ENCODE measurements at regions not wholly inside any gene's neighbourhood (a gene's known extent, or its start where the extent isn't known, plus 50 kb on each side); places are given as distances from the start of the nearest gene placed in this dataset.

GRCh38 chr1:200242110-200243041, 167.5 kb downstream of the ZNF281 start:
- Histone ChIP-seq H3K4me3 (ENCODE audit: insufficient read depth in 1 of 2, low read depth in 1 of 2, low read length in 2 of 2) (peak overlapping the region in 1 of 2 experiments; percentile 57), H3K9me3 (ENCODE audit: control insufficient read depth, low read length) (no peaks in the 10 kb centered on the region), H2BK120ac (ENCODE audit: low read depth, low read length) (peak overlapping the region; percentile 64), H3K4ac (ENCODE audit: low read depth in 1 of 2, low read length in 2 of 2) (peak overlapping the region in 1 of 2 experiments; percentile 87), H2BK5ac (ENCODE audit: low read depth, low read length, poor library complexity, severe bottlenecking) (no peak overlapping the region), H3K4me1 (ENCODE audit: control insufficient read depth, insufficient read depth, low read depth, low read length) (no peaks in the 10 kb centered on the region), H3K14ac (ENCODE audit: low read length in 2 of 2) (no peak overlapping the region), H3K36me3 (ENCODE audit: control insufficient read depth in 1 of 2, insufficient read depth in 2 of 2, low read depth in 1 of 2, low read length in 2 of 2) (no peaks in the 10 kb centered on the region), H2AFZ (ENCODE audit: low read depth, low read length) (no peak overlapping the region), H3K79me1 (replicated peaks; ENCODE audit: low read length, poor library complexity, severe bottlenecking) (no peaks in the 10 kb centered on the region), H3K4me2 (ENCODE audit: low read length, poor library complexity, severe bottlenecking) (peak overlapping the region; percentile 57), H4K91ac (ENCODE audit: low read length) (no peak overlapping the region), H3K18ac (ENCODE audit: low read depth in 1 of 2, low read length in 2 of 2) (peak overlapping the region; percentile 68 to 86), H2BK12ac (ENCODE audit: low read length in 2 of 2) (peak overlapping the region in 1 of 2 experiments; percentile 46), H3K9ac (ENCODE audit: low read length) (peak overlapping the region; percentile 53), H3K27me3 (ENCODE audit: control insufficient read depth in 1 of 2, insufficient read depth in 1 of 2, low read length in 2 of 2) (no peaks in the 10 kb centered on the region), H3K27ac (ENCODE audit: low read length, poor library complexity, severe bottlenecking) (no peak overlapping the region), H2AK5ac (ENCODE audit: low read length, severe bottlenecking) (no peak overlapping the region), H4K8ac (ENCODE audit: low read length) (no peak overlapping the region), H2BK15ac (ENCODE audit: low read depth, poor library complexity, severe bottlenecking) (no peak overlapping the region), H3K23ac (ENCODE audit: low read length in 2 of 2) (no peak overlapping the region)
- 8% methylated on average over 14 of the region's 15 CpGs for WGBS
- peak; percentile 90 for DNase-seq

- Histone ChIP-seq H3K9me3 (ENCODE audit: control insufficient read depth, low read length) (no peaks in the 10 kb centered on the region), H4K91ac (ENCODE audit: low read length) (no peak overlapping the region), H2AK5ac (ENCODE audit: low read length, severe bottlenecking) (no peak overlapping the region), H3K27ac (ENCODE audit: low read length, poor library complexity, severe bottlenecking) (no peak overlapping the region), H3K27me3 (ENCODE audit: control insufficient read depth in 1 of 2, insufficient read depth in 1 of 2, low read length in 2 of 2) (no peaks in the 10 kb centered on the region), H3K9ac (ENCODE audit: low read length) (no peak overlapping the region), H4K8ac (ENCODE audit: low read length) (no peak overlapping the region), H3K36me3 (ENCODE audit: control insufficient read depth in 1 of 2, insufficient read depth in 2 of 2, low read depth in 1 of 2, low read length in 2 of 2) (no peaks in the 10 kb centered on the region), H3K4me3 (ENCODE audit: insufficient read depth in 1 of 2, low read depth in 1 of 2, low read length in 2 of 2) (no peak overlapping the region), H2BK15ac (ENCODE audit: low read depth, poor library complexity, severe bottlenecking) (no peak overlapping the region), H3K18ac (ENCODE audit: low read depth in 1 of 2, low read length in 2 of 2) (peak overlapping the region in 1 of 2 experiments; percentile 14), H2AFZ (ENCODE audit: low read depth, low read length) (no peak overlapping the region), H3K4ac (ENCODE audit: low read depth in 1 of 2, low read length in 2 of 2) (no peak overlapping the region), H3K23ac (ENCODE audit: low read length in 2 of 2) (no peak overlapping the region), H3K79me1 (replicated peaks; ENCODE audit: low read length, poor library complexity, severe bottlenecking) (no peaks in the 10 kb centered on the region), H3K14ac (ENCODE audit: low read length in 2 of 2) (no peak overlapping the region), H2BK5ac (ENCODE audit: low read depth, low read length, poor library complexity, severe bottlenecking) (no peak overlapping the region), H2BK12ac (ENCODE audit: low read length in 2 of 2) (no peak overlapping the region), H2BK120ac (ENCODE audit: low read depth, low read length) (no peak overlapping the region), H3K4me1 (ENCODE audit: control insufficient read depth, insufficient read depth, low read depth, low read length) (no peaks in the 10 kb centered on the region), H3K4me2 (ENCODE audit: low read length, poor library complexity, severe bottlenecking) (no peak overlapping the region)
- WGBS: 0% methylated on average over 9 of the region's 9 CpGs
- DNase-seq: peak; percentile 78
Measured at GRCh38 chr1:200240656-200241055, 169.2 kb downstream of the ZNF281 start.

- Histone ChIP-seq H3K4me3 (ENCODE audit: insufficient read depth in 1 of 2, low read depth in 1 of 2, low read length in 2 of 2) (no peak overlapping the region), H3K79me1 (replicated peaks; ENCODE audit: low read length, poor library complexity, severe bottlenecking) (no peaks in the 10 kb centered on the region), H2BK5ac (ENCODE audit: low read depth, low read length, poor library complexity, severe bottlenecking) (no peak overlapping the region), H3K14ac (ENCODE audit: low read length in 2 of 2) (no peak overlapping the region), H4K91ac (ENCODE audit: low read length) (no peak overlapping the region), H3K18ac (ENCODE audit: low read depth in 1 of 2, low read length in 2 of 2) (no peak overlapping the region), H2BK15ac (ENCODE audit: low read depth, poor library complexity, severe bottlenecking) (no peak overlapping the region), H3K9me3 (ENCODE audit: control insufficient read depth, low read length) (no peaks in the 10 kb centered on the region), H3K4me2 (ENCODE audit: low read length, poor library complexity, severe bottlenecking) (no peak overlapping the region), H2BK120ac (ENCODE audit: low read depth, low read length) (no peak overlapping the region), H3K27me3 (ENCODE audit: control insufficient read depth in 1 of 2, insufficient read depth in 1 of 2, low read length in 2 of 2) (no peaks in the 10 kb centered on the region), H3K4ac (ENCODE audit: low read depth in 1 of 2, low read length in 2 of 2) (no peak overlapping the region), H3K36me3 (ENCODE audit: control insufficient read depth in 1 of 2, insufficient read depth in 2 of 2, low read depth in 1 of 2, low read length in 2 of 2) (no peaks in the 10 kb centered on the region), H2BK12ac (ENCODE audit: low read length in 2 of 2) (no peak overlapping the region), H2AK5ac (ENCODE audit: low read length, severe bottlenecking) (no peak overlapping the region), H2AFZ (ENCODE audit: low read depth, low read length) (no peak overlapping the region), H3K23ac (ENCODE audit: low read length in 2 of 2) (no peak overlapping the region), H3K27ac (ENCODE audit: low read length, poor library complexity, severe bottlenecking) (no peak overlapping the region), H3K4me1 (ENCODE audit: control insufficient read depth, insufficient read depth, low read depth, low read length) (no peaks in the 10 kb centered on the region), H3K9ac (ENCODE audit: low read length) (no peak overlapping the region), H4K8ac (ENCODE audit: low read length) (no peak overlapping the region)
- no CpG with 5 or more reads among the region's 3 CpGs for WGBS
- DNase-seq: no peak
Measured at GRCh38 chr1:200238311-200238710, 171.5 kb downstream of the ZNF281 start.

GRCh38 chr1:200237066-200237465, 172.8 kb downstream of the ZNF281 start:
- H3K9ac ChIP-seq (ENCODE audit: low read length): no peak overlapping the region
- WGBS: 99% methylated on average over 5 of the region's 5 CpGs
- no peak overlapping the region for H3K4me2 ChIP-seq (ENCODE audit: low read length, poor library complexity, severe bottlenecking)
- no peak overlapping the region for H4K8ac ChIP-seq (ENCODE audit: low read length)
- no peak overlapping the region for H3K14ac ChIP-seq (ENCODE audit: low read length in 2 of 2)
- no peak overlapping the region for H3K4me3 ChIP-seq (ENCODE audit: insufficient read depth in 1 of 2, low read depth in 1 of 2, low read length in 2 of 2)
- H2BK15ac ChIP-seq (ENCODE audit: low read depth, poor library complexity, severe bottlenecking): no peak overlapping the region
- H3K27ac ChIP-seq (ENCODE audit: low read length, poor library complexity, severe bottlenecking): no peak overlapping the region
- no peaks in the 10 kb centered on the region for H3K79me1 ChIP-seq (replicated peaks; ENCODE audit: low read length, poor library complexity, severe bottlenecking)
- H3K23ac ChIP-seq (ENCODE audit: low read length in 2 of 2): no peak overlapping the region
- H3K9me3 ChIP-seq (ENCODE audit: control insufficient read depth, low read length): no peaks in the 10 kb centered on the region
- no peaks in the 10 kb centered on the region for H3K27me3 ChIP-seq (ENCODE audit: control insufficient read depth in 1 of 2, insufficient read depth in 1 of 2, low read length in 2 of 2)
- H2BK5ac ChIP-seq (ENCODE audit: low read depth, low read length, poor library complexity, severe bottlenecking): no peak overlapping the region
- no peak overlapping the region for H3K4ac ChIP-seq (ENCODE audit: low read depth in 1 of 2, low read length in 2 of 2)
- no peaks in the 10 kb centered on the region for H3K36me3 ChIP-seq (ENCODE audit: control insufficient read depth in 1 of 2, insufficient read depth in 2 of 2, low read depth in 1 of 2, low read length in 2 of 2)
- H3K4me1 ChIP-seq (ENCODE audit: control insufficient read depth, insufficient read depth, low read depth, low read length): no peaks in the 10 kb centered on the region
- no peak overlapping the region for H2BK120ac ChIP-seq (ENCODE audit: low read depth, low read length)
- H2AFZ ChIP-seq (ENCODE audit: low read depth, low read length): no peak overlapping the region
- H4K91ac ChIP-seq (ENCODE audit: low read length): no peak overlapping the region
- no peak overlapping the region for H3K18ac ChIP-seq (ENCODE audit: low read depth in 1 of 2, low read length in 2 of 2)
- H2BK12ac ChIP-seq (ENCODE audit: low read length in 2 of 2): peak overlapping the region; percentile 24 to 42
- H2AK5ac ChIP-seq (ENCODE audit: low read length, severe bottlenecking): no peak overlapping the region
- no peak for DNase-seq

All from mesenchymal stem cell (in vitro differentiated cells and primary cell).